ENCODE measurements at regions not wholly inside any gene's neighbourhood (a gene's known extent, or its start where the extent isn't known, plus 50 kb on each side); places are given as distances from the start of the nearest gene placed in this dataset.
"Not testable (repeated sequence)": the region's sequence is repeated elsewhere in the genome, so short reads cannot be mapped to it uniquely, and the experiment has no call there.

GRCh38 chr20:8986631-8987030, 82.3 kb upstream of the PLCB4 start:
- no peak for DNase-seq (ENCODE audit: low read depth in 4 of 4, low spot score in 3 of 4)

GRCh38 chr20:8990770-8991169, 78.1 kb upstream of the PLCB4 start:
- DNase-seq (ENCODE audit: low read depth in 4 of 4, low spot score in 3 of 4), result no peak

- no peak for DNase-seq (ENCODE audit: low read depth in 4 of 4, low spot score in 3 of 4)
Measured at GRCh38 chr20:8994045-8994444, 74.8 kb upstream of the PLCB4 start.

DNA sequence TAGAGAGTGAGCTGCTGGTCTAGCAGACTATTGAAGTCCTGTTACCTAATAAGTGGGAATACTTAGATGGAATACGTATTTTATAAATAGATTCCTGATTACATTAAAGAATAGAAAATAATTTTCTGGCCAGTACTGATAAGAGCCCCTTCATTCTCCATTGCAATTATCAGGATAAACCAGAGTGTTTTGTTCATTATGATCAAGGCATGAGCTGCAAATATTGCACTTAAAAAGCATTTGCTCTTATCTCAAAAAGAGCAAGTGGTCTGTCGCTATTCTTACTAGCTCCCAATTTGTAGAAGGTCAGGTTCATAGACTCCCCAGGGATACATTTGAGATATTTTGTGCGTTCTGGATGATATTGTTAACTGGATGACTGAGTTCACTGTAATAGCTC, 73.1 kb upstream of the PLCB4 start:
- no peak for DNase-seq (ENCODE audit: low read depth in 4 of 4, low spot score in 3 of 4)

- no peak for DNase-seq (ENCODE audit: low read depth in 4 of 4, low spot score in 3 of 4)
Measured at GRCh38 chr20:8996817-8997512, 71.9 kb upstream of the PLCB4 start.

- no peak for DNase-seq (ENCODE audit: low read depth in 4 of 4, low spot score in 3 of 4)
Measured at GRCh38 chr20:8997701-8998117, 71.2 kb upstream of the PLCB4 start.

DNA sequence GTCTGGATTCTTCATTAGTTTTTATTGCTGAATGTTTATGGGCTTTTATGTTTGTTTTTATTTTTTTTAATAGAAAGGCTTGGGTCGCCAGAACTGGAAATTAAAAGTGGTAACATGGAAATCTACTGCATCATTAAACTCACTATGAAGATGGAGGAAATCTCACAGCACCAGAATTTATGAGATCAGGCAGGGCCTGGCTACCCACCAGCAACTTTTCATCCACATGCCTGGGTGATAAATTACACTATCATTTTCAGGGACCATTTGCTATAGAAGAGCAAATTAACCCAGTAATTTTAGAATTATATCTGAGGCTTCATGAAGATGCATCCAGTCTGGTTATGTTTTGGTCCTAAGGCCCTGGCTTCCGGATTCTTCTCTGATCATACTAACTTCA, 57.8 kb upstream of the PLCB4 start:
- peak in 3 of 4 donors; percentile 10 to 32 (median 25) for DNase-seq (ENCODE audit: low read depth in 4 of 4, low spot score in 3 of 4)

GRCh38 chr20:9015232-9015983, 53.5 kb upstream of the PLCB4 start:
- DNase-seq (ENCODE audit: low read depth in 4 of 4, low spot score in 3 of 4), result not testable (repeated sequence)

DNA sequence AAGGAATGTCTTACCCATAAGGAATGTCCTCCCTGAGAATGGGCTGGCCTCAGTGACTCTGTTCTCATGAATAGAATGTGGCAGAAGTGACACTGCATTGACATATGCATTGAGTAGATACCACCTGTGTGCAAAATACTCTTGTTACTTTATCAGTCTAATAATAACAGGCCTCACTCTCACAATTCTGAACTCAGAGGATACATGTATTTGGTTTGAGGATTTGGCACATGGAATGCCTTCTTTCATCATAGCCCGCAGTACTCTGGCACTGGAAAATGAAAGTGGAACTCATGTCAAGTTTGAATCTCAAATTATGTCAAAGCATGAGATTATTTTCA, 52.9 kb upstream of the PLCB4 start:
- DNase-seq (ENCODE audit: low read depth in 4 of 4, low spot score in 3 of 4), result no peak

DNA sequence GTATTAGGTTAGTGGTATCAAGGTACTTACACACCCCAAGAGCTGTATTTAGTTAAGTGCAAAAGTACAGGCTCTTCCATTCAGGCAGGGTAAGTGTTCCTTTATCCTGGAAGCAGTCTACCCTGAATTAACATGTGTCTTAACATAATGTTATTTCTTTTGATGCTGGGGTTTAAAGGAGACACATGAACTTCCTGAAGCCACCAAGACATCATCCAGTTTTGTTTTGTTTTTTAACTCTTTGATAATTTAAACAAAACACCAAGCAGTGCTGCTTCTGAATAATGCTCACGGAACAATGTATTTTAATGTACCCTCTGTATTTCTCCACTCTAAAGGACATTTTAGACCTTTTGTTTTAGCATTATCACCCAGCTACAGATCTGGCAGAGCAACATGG, 50.5 kb upstream of the PLCB4 start:
- no peak for DNase-seq (ENCODE audit: low read depth in 4 of 4, low spot score in 3 of 4)
